ENCODE measurements at regions not wholly inside any gene's neighbourhood (a gene's known extent, or its start where the extent isn't known, plus 50 kb on each side); places are given as distances from the start of the nearest gene placed in this dataset.

DNA sequence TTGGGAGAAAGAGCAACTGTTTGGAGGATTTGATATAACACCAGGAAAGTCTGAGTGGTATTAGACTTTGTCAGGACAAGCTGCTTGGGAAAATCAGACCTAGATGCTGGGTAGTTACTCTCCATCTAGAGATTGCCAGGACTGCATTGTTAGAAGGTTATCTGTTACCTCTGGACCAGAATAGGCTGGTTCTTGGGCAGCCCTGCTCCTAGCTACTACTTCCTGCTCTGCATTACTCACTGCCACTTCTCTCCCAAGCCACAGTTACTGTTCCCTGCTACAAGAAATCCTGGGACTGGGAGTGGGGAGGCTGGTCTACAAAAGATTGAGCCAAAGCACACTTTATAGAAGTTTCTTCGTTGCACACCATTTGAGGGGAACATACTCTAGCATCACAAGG is 95.5 kb upstream of the KCNN2 start:
- no peak for DNase-seq (ENCODE audit: extremely low read depth in 1 of 11, low read depth in 9 of 11, low spot score in 4 of 11)

DNA sequence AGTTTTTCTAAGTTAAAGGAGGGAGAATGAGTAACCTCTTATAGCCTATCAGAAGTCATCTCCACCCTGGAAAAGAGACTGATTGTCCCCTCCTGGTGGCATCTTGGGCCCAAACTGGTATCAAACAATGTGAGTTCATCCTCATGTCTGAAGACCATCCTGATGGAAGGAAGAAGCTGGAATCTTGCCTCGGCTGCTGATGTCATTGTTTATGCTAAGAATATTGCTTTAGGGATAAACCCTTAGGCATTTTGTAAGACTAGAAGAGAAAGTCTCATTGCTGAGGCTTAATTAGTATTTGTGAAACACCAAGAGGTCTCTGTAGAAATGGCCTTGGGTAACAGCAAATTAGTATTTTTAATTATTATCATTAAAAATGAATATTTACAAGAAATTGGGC is 65.7 kb upstream of the KCNN2 start:
- no peak for DNase-seq (ENCODE audit: extremely low read depth in 1 of 11, low read depth in 9 of 11, low spot score in 4 of 11)

DNA sequence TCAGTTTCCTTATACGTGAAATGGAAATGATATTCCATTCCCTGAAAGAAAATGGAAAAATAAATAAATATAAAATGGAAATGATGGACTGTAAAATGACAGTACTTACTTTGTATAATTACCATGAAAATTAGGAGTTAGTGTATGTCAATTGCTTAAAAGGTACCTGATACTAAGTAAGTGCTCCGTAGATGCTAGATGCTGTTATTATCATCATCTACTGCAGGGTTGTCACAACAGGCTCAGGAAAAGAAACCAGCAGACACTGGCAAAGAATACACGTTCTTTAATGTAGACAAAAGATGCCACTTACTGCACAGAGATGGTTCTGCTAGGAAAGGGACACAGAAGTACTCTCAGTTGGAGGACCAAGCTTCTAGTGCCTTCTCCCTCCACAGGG is 64.0 kb upstream of the KCNN2 start:
- DNase-seq (ENCODE audit: extremely low read depth in 1 of 11, low read depth in 9 of 11, low spot score in 4 of 11), result no peak

DNA sequence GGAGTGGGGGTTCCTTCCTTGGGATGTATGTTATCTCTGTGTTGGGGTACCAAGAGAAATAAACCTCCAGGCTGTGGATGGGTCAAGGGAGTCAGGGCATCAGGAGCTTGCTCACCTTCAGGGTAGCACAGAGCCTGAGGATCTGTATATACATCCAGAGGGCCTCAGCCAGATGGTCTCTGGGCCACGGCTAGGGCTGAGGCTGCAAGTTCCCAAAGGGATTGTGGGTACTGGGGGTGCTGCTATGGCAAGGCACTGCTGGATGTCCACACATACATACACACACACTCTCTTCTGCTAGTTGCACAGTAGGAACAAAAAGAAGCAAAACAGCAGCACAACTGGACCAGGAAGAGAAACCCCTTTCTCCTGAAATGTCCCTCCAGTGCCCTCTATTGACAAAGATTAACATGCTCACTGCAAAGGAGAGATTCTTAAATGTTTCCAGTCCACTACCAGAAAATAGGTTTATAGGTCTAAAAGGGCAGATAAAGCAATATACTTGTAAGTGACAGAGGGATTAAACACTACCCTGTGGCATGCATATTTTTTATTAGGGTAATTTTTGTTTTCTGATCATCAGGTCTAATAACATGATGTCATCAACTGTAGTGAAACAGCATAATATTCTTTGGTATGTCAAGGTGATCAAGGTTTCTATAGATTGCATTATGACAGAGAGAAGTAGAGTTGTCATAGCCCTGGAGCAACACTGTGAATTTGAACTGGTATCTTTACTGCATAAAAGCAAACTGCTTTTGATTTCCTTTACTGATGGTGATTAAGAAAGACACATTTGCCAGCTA is 56.3 kb upstream of the KCNN2 start:
- peak in 5 of 11 donors; percentile 10 to 23 (median 15) for DNase-seq (ENCODE audit: extremely low read depth in 1 of 11, low read depth in 9 of 11, low spot score in 4 of 11)

DNA sequence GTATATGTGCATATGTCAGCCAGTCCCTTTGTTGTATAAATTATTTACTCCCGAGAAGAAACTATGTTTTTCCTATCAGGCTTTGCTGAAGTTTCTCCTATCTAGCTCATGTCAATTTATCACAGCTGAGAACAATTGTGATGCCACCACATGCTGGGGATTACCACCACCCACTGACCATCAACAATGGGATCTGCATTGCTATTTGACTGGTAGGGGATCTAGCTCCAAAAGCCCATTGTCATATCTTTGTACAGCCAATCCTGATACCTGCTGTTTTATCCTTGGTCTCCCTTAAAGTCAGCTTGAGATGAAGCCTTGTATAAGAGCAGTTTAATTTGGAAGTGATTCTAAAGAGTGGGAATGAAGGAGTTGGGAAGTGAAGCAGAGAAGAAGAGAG is 53.9 kb upstream of the KCNN2 start:
- DNase-seq (ENCODE audit: extremely low read depth in 1 of 11, low read depth in 9 of 11, low spot score in 4 of 11), result no peak

DNA sequence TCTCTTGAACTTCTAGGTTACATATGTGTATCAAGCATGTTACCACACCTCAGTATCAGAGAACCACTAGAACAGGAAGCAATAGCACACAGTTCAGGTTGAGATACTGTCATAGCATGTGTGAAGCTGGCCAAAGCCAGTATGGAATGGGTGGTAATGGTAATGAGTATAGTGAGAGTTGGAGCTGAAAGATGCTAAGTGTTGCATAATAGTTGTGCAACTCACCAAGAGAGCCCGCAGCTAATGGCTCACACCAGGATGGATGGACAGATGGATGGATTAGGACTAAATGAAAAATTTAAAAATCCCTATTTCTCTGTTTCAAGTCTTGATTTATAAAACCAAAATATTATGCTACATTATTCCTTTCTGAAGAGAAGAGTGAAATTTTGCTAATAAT is 53.4 kb upstream of the KCNN2 start:
- no peak for DNase-seq (ENCODE audit: extremely low read depth in 1 of 11, low read depth in 9 of 11, low spot score in 4 of 11)

DNA sequence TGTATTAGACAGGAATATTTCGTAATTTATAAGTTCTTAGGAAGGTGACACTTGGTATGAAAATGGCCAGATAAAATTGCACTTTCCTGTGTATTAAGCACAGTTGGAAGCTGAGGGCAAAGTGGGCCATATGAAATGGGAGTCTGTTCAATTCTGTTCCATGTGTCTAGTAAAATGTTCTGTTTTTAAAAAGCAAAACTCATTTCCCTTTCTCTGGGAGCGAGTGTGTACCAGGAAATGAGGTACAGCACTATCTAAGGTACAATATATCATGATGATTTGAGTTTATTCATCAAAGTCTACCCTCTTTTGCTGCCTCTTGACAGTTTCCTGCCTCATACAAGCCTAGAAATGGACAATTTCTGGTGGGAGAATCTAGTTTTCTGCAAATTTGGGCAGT is 51.2 kb upstream of the KCNN2 start:
- DNase-seq (ENCODE audit: extremely low read depth in 1 of 11, low read depth in 9 of 11, low spot score in 4 of 11), result no peak

DNA sequence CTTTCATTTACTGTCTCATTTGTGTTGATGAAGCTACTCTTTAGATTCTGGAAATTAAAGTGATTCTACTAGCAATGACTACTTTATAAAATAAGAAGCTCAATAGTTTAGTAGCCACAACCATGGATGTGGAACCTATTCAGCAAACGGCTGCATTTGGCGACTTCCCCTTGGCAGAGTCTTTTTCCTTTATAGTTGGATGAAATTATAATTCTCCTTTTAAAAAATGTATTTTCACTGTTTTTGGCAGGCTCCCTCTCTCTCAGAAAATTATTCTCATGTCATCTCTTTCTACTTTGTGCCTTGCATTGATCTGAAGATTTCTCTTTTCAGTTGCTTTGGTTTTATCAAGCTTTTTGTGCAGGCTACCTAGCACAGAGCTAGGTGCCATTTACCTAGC is 50.6 kb upstream of the KCNN2 start:
- DNase-seq (ENCODE audit: extremely low read depth in 1 of 11, low read depth in 9 of 11, low spot score in 4 of 11), result no peak

DNA sequence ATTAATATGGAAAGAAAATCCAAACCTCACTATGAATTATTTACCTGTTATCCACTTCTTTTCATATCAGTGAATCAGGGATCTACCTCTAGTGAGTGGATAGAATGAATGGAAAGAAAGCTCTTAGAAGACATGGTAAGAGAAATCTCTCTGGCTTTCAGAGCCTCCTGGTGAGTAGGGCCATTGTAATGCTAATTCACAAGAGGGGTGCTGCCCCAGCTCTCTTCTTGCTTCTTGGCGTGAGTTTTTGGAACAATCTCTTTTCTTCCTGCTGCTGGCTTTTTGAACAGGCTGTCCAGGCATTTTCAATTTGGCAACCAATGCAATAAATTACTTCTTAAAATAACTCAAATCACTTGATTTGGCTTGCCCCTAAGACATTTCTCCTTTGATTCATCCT is 49.9 kb upstream of the KCNN2 start:
- DNase-seq (ENCODE audit: extremely low read depth in 1 of 11, low read depth in 9 of 11, low spot score in 4 of 11), result no peak

Measured in renal cortex interstitium (tissue), 11 donors.